ENCODE measurements at regions not wholly inside any gene's neighbourhood (a gene's known extent, or its start where the extent isn't known, plus 50 kb on each side); places are given as distances from the start of the nearest gene placed in this dataset.

- no peak for TF ChIP-seq CTCF (optimal IDR thresholded peaks at IDR 0.05 in 1 of 3, IDR thresholded peaks at IDR 0.05 in 1 of 3, conservative IDR thresholded peaks at IDR 0.05 in 1 of 3; ENCODE audit: extremely low read depth in 1 of 3, insufficient read depth in 2 of 3, low read length in 3 of 3)
- no peak for TF ChIP-seq EZH2 (IDR thresholded peaks at IDR 0.05; ENCODE audit: low read length)
These were observed 185.4 kb upstream of the ANK3 start for GRCh38 chr10:60575105-60575504.
